Trophoblast cell (in vitro differentiated cells and primary cell): ENCODE measurements at regions not wholly inside any gene's neighbourhood (a gene's known extent, or its start where the extent isn't known, plus 50 kb on each side); places are given as distances from the start of the nearest gene placed in this dataset.

Source experiments
- DNase-seq, 2 donors: peaks; one replicate each; pipeline ENCODE4 v3.0.0-alpha.2; 2016
- H2AFZ ChIP-seq: 2 replicates; pipeline ENCODE4 v1.6.1; 2013; ENCODE audit warnings: low read length, moderate library complexity, mild to moderate bottlenecking; ENCODE audit not compliant: insufficient read depth, poor library complexity
- H2AK5ac ChIP-seq: 2 replicates; pipeline ENCODE4 v1.6.1; 2013; ENCODE audit warnings: mild to moderate bottlenecking, low read length
- H2BK120ac ChIP-seq: 2 replicates; pipeline ENCODE4 v1.6.1; 2013; ENCODE audit warnings: low read length, mild to moderate bottlenecking, moderate library complexity; ENCODE audit not compliant: insufficient read depth, poor library complexity
- H2BK12ac ChIP-seq: 2 replicates; pipeline ENCODE4 v1.6.1; 2013; ENCODE audit warnings: mild to moderate bottlenecking, low read length, moderate library complexity
- H2BK5ac ChIP-seq: 2 replicates; pipeline ENCODE4 v1.6.1; 2013; ENCODE audit warnings: low read length, low read depth, moderate library complexity, mild to moderate bottlenecking; ENCODE audit not compliant: poor library complexity
- H3K14ac ChIP-seq: 2 replicates; pipeline ENCODE4 v1.6.1; 2013; ENCODE audit warnings: mild to moderate bottlenecking, low read length
- H3K18ac ChIP-seq: 2 replicates; pipeline ENCODE4 v1.6.1; 2013; ENCODE audit warnings: mild to moderate bottlenecking, low read length
- H3K23ac ChIP-seq: 2 replicates; pipeline ENCODE4 v1.6.1; 2013; ENCODE audit warnings: low read length
- H3K27ac ChIP-seq: 2 replicates; pipeline ENCODE4 v1.5.1; 2013; ENCODE audit warnings: low read depth, mild to moderate bottlenecking, inconsistent platforms, low read length, moderate library complexity
- H3K27me3 ChIP-seq: 2 replicates; pipeline ENCODE4 v1.6.1; 2013; ENCODE audit warnings: inconsistent platforms, mild to moderate bottlenecking, low read length, moderate library complexity; ENCODE audit not compliant: insufficient read depth
- H3K36me3 ChIP-seq, 2 experiments: 1 replicate in 1 of 2; 2 replicates in 1 of 2; pipeline ENCODE4 v1.6.1; 2013; ENCODE audit warnings: low read length in 2 of 2, mild to moderate bottlenecking in 2 of 2, moderate library complexity in 1 of 2; ENCODE audit not compliant: insufficient read depth in 2 of 2, control insufficient read depth in 1 of 2
- H3K4ac ChIP-seq: 2 replicates; pipeline ENCODE4 v1.6.1; 2013; ENCODE audit warnings: low read depth, mild to moderate bottlenecking, low read length, moderate library complexity
- H3K4me1 ChIP-seq, 2 experiments: 1 replicate in 1 of 2; 2 replicates in 1 of 2; pipeline ENCODE4 v1.6.1; 2013; ENCODE audit warnings: low read length in 2 of 2, mild to moderate bottlenecking in 2 of 2, moderate library complexity in 1 of 2; ENCODE audit not compliant: insufficient read depth in 2 of 2, control insufficient read depth in 1 of 2
- H3K4me2 ChIP-seq: 2 replicates; pipeline ENCODE4 v1.6.1; 2013; ENCODE audit warnings: inconsistent platforms, mild to moderate bottlenecking, low read length, moderate library complexity
- H3K4me3 ChIP-seq: 2 replicates; pipeline ENCODE4 v1.5.1; 2013; ENCODE audit warnings: mild to moderate bottlenecking, low read depth, low read length, inconsistent platforms
- H3K79me1 ChIP-seq: one replicate; pipeline ENCODE4 v1.6.1; 2013; ENCODE audit warnings: low read length
- H3K79me2 ChIP-seq: 2 replicates; pipeline ENCODE4 v1.6.1; 2013; ENCODE audit warnings: low read length, mild to moderate bottlenecking; ENCODE audit not compliant: control insufficient read depth, insufficient read depth, poor library complexity
- H3K9ac ChIP-seq: 2 replicates; pipeline ENCODE4 v1.6.1; 2013; ENCODE audit warnings: mild to moderate bottlenecking, low read length
- H3K9me3 ChIP-seq: 2 replicates; pipeline ENCODE4 v1.6.1; 2013; ENCODE audit warnings: low read depth, mild to moderate bottlenecking, control low read depth, inconsistent platforms, low read length; ENCODE audit not compliant: insufficient read depth
- H4K12ac ChIP-seq: 2 replicates; pipeline ENCODE4 v1.6.1; 2013; ENCODE audit warnings: low read depth, mild to moderate bottlenecking, low read length, moderate library complexity
- H4K8ac ChIP-seq: 2 replicates; pipeline ENCODE4 v1.6.1; 2013; ENCODE audit warnings: low read depth, mild to moderate bottlenecking, low read length, moderate library complexity
- H4K91ac ChIP-seq: one replicate; pipeline ENCODE4 v1.6.1; 2013; ENCODE audit warnings: low read depth, mild to moderate bottlenecking, low read length, moderate library complexity
- WGBS: extraction: QIAGEN DNeasy Blood & Tissue Kit; methylation state at CpG from one replicate; pipeline ENCODE4 v1.1.7; 2013; ENCODE audit warnings: missing lambda C conversion rate; ENCODE audit not compliant: insufficient read length, insufficient coverage; ENCODE audit errors: extremely low coverage; 5-methylcytosine and 5-hydroxymethylcytosine counted together

DNA sequence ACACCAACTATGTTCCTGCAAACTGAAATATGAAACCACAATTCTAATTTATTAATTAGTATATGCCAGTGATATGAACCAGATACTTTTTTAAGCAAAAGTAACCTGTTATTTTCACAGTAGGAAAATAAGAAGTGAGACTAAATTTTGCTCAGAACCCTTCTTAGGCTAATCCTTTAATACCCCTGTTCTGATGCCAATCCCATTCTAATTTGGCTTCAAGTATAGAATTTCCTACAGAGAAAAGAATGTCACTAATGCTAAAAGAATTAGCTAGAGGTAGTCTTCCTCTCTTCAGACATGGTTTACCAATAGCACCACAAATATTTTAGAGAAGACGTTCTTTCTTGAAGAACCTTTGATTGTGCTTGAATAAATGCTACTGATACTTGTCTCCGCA lies 758.4 kb downstream of the FLRT2 start:
- H2BK5ac ChIP-seq: no peak overlapping the region

DNA sequence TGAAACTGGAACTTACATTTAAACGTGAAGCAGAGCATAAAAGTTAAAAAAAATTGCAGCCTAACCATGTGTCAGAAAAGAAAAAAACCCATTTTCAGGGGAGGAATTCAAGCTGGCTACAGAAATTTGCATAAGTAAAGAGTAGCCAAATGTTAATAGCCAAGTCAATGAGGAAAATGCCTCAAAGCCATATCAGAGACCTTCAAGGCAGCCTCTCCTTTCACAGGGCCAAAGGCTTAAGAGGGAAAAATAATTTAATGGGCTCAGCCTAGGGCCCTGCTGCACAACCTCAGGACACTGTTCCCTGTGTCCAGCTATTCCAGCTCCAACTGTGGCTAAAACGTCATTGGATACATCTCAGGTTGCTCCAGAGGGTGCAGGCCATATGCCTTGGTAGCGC lies 749.5 kb downstream of the FLRT2 start:
- Histone ChIP-seq H3K79me1 (no peaks in the 10 kb centered on the region), H4K12ac (no peak overlapping the region), H3K23ac (no peak overlapping the region), H2BK12ac (no peak overlapping the region), H2AK5ac (no peak overlapping the region), H2BK120ac (no peak overlapping the region), H3K4me1 (no peaks in the 10 kb centered on the region), H3K36me3 (no peaks in the 10 kb centered on the region), H3K27me3 (no peaks in the 10 kb centered on the region), H3K14ac (no peak overlapping the region), H2BK5ac (no peak overlapping the region), H4K8ac (no peak overlapping the region), H3K9ac (no peak overlapping the region), H3K18ac (no peak overlapping the region), H3K4ac (no peak overlapping the region), H3K79me2 (no peaks in the 10 kb centered on the region), H2AFZ (no peak overlapping the region), H3K27ac (no peak overlapping the region), H3K4me2 (no peak overlapping the region), H3K4me3 (no peak overlapping the region), H4K91ac (no peak overlapping the region), H3K9me3 (no peaks in the 10 kb centered on the region)
- no peak for DNase-seq
- WGBS: no CpG with 5 or more reads among the region's 3 CpGs

More for the DNA sequence above, 758.4 kb downstream of the FLRT2 start:
- no peak for DNase-seq
- no peak overlapping the region for H3K4me3 ChIP-seq
- H3K4me1 ChIP-seq: no peaks in the 10 kb centered on the region
- no peak overlapping the region for H3K23ac ChIP-seq
- no peak overlapping the region for H2BK12ac ChIP-seq
- H3K79me1 ChIP-seq: no peaks in the 10 kb centered on the region
- no CpG with 5 or more reads among the region's 2 CpGs for WGBS
- H3K18ac ChIP-seq: no peak overlapping the region
- H2AK5ac ChIP-seq: no peak overlapping the region
- H2AFZ ChIP-seq: no peak overlapping the region
- no peak overlapping the region for H2BK120ac ChIP-seq
- H3K9me3 ChIP-seq: no peaks in the 10 kb centered on the region
- no peak overlapping the region for H4K8ac ChIP-seq
- no peak overlapping the region for H4K12ac ChIP-seq
- no peak overlapping the region for H4K91ac ChIP-seq
- no peak overlapping the region for H3K27ac ChIP-seq
- H3K4ac ChIP-seq: no peak overlapping the region
- no peak overlapping the region for H3K9ac ChIP-seq
- H3K27me3 ChIP-seq: no peaks in the 10 kb centered on the region
- no peak overlapping the region for H3K4me2 ChIP-seq
- H3K14ac ChIP-seq: no peak overlapping the region
- H3K79me2 ChIP-seq: no peaks in the 10 kb centered on the region
- H3K36me3 ChIP-seq: no peaks in the 10 kb centered on the region

DNA sequence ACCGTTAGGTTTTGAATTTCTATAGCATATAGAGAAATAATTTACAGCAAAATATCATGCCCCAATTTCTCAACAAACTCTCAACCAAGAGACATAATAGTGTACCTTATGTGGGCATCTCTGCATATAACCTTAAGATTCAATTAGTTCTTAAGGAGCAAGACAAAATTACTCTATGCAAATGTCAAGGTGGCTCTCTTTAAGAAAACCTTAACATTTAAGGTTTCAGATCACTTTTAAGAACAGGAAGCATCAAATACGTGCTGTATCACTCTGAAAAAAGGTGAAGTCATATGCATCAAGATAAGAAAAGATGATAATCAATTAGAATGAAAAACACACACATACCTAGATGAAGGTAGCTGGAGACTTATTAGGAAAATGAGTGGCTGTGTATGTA lies 728.0 kb downstream of the FLRT2 start:
- Histone ChIP-seq H3K79me1 (no peaks in the 10 kb centered on the region), H2BK12ac (no peak overlapping the region), H3K27me3 (no peaks in the 10 kb centered on the region), H3K4me1 (no peaks in the 10 kb centered on the region), H2BK5ac (no peak overlapping the region), H3K4me2 (no peak overlapping the region), H3K36me3 (no peaks in the 10 kb centered on the region), H3K9me3 (no peaks in the 10 kb centered on the region), H4K8ac (no peak overlapping the region), H4K12ac (no peak overlapping the region), H2AK5ac (no peak overlapping the region), H3K79me2 (no peaks in the 10 kb centered on the region), H3K18ac (no peak overlapping the region), H4K91ac (no peak overlapping the region), H2AFZ (no peak overlapping the region), H3K4me3 (no peak overlapping the region), H3K9ac (no peak overlapping the region), H3K4ac (no peak overlapping the region), H2BK120ac (no peak overlapping the region), H3K23ac (no peak overlapping the region), H3K14ac (no peak overlapping the region), H3K27ac (no peak overlapping the region)
- no CpG with 5 or more reads among the region's 2 CpGs for WGBS
- no peak for DNase-seq

DNA sequence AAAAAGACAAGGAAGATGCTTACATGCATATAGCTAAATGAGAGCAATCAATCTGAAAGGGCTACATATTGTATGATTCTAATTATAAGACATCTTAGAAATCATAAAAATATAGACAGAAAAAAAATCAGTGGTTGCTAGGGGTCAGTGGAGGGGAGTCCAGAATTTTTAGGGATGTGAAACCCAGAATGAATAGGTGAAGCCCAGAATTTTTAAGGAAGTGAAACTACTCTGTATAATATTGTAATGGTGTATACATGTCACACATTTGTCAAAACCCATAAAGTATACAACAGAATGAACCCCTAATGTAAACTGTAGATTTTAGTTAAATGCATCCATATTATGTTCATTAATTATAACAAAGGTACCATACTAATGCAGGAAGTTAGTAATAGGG lies 713.2 kb downstream of the FLRT2 start:
- H3K36me3 ChIP-seq: no peaks in the 10 kb centered on the region
- H3K27ac ChIP-seq: no peak overlapping the region
- no peaks in the 10 kb centered on the region for H3K4me1 ChIP-seq
- no peak overlapping the region for H4K12ac ChIP-seq
- H3K23ac ChIP-seq: no peak overlapping the region
- H3K79me1 ChIP-seq: no peaks in the 10 kb centered on the region
- no peak overlapping the region for H2AFZ ChIP-seq
- DNase-seq: no peak
- H2AK5ac ChIP-seq: no peak overlapping the region
- no peak overlapping the region for H2BK120ac ChIP-seq
- H4K91ac ChIP-seq: no peak overlapping the region
- no peak overlapping the region for H3K4me2 ChIP-seq
- no peaks in the 10 kb centered on the region for H3K9me3 ChIP-seq
- no peak overlapping the region for H3K4ac ChIP-seq
- H3K14ac ChIP-seq: no peak overlapping the region
- no peak overlapping the region for H3K9ac ChIP-seq
- no peaks in the 10 kb centered on the region for H3K27me3 ChIP-seq
- H2BK5ac ChIP-seq: no peak overlapping the region
- no peak overlapping the region for H2BK12ac ChIP-seq
- H3K79me2 ChIP-seq: no peaks in the 10 kb centered on the region
- H4K8ac ChIP-seq: no peak overlapping the region
- H3K18ac ChIP-seq: no peak overlapping the region
- no peak overlapping the region for H3K4me3 ChIP-seq

DNA sequence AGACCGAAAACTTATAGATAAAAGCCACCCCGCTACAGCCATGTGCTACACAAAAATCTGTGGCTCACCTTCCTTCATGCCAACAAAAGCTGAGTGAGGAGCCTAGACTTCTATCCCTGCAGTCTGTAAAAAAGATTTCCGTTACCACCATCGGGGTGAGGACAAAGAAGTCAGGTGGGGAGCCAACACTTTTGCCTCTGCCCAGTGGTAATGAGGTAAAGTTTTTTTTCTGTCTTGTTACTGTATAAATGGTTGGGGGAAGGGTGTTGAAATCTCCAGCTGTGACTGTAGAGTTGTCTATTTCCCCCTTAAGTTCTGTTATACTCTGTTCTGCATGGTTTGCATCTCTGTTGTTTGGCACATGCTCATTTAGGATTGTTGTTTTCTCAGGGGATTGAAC lies 707.8 kb downstream of the FLRT2 start:
- no peak overlapping the region for H3K18ac ChIP-seq
- no peak overlapping the region for H2BK5ac ChIP-seq
- H2BK12ac ChIP-seq: no peak overlapping the region
- no peak overlapping the region for H3K27ac ChIP-seq
- no peak overlapping the region for H2AK5ac ChIP-seq
- no peak overlapping the region for H3K4ac ChIP-seq
- H3K4me2 ChIP-seq: no peak overlapping the region
- no peaks in the 10 kb centered on the region for H3K4me1 ChIP-seq
- WGBS: no CpG with 5 or more reads among the region's 4 CpGs
- H3K9me3 ChIP-seq: no peaks in the 10 kb centered on the region
- H4K8ac ChIP-seq: no peak overlapping the region
- H3K79me1 ChIP-seq: no peaks in the 10 kb centered on the region
- H3K14ac ChIP-seq: no peak overlapping the region
- no peak overlapping the region for H3K4me3 ChIP-seq
- no peaks in the 10 kb centered on the region for H3K36me3 ChIP-seq
- no peaks in the 10 kb centered on the region for H3K27me3 ChIP-seq
- no peak for DNase-seq
- no peak overlapping the region for H4K12ac ChIP-seq
- no peak overlapping the region for H3K23ac ChIP-seq
- H3K79me2 ChIP-seq: no peaks in the 10 kb centered on the region
- no peak overlapping the region for H2BK120ac ChIP-seq
- no peak overlapping the region for H3K9ac ChIP-seq
- H2AFZ ChIP-seq: no peak overlapping the region
- H4K91ac ChIP-seq: no peak overlapping the region
